Stimulated activated CD4-positive, alpha-beta T cell treated with anti-CD3 and anti-CD28 coated beads, Interleukin-2, amount 100 ng/mL, for 48 hours (primary cell): ENCODE measurements at regions not wholly inside any gene's neighbourhood (a gene's known extent, or its start where the extent isn't known, plus 50 kb on each side); places are given as distances from the start of the nearest gene placed in this dataset.
"Not testable (repeated sequence)": the region's sequence is repeated elsewhere in the genome, so short reads cannot be mapped to it uniquely, and the experiment has no call there.

Experiments used
- DNase-seq, 2 donors: peaks; one replicate each; pipeline ENCODE4 v3.0.0-alpha.2; 2020

DNA sequence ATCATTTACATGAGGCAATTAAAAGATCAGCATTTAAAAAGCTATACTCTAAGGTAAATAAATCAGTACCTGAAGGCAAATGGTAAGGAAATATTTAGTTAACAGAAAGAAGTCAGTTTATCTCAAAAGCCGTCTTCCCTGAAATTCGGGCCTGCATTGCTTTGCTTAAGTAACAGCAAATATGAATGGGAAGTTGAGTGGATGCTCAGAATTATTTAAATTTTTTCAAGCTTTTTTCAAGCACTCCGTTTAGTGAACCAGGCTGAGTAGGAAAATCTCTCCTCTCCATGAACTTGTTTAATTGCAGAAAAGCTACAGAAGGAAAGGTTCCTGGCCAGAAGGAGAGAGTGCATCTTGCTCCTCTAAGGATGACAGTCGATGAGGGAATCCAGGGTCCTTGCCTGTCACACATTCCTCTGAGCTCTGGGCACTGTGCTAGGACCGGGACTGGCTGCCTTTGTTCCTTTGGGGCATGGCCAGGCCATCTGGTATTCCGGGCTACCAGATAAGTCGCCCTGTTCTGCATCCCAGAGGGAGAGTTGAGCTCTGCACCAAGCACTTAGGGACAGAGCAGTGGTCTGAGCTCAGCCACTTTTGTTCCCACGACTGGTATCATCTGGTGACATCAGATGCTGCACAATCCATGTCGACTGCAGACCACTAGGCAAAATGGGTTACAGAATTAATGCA is 77.6 kb downstream of the RIN2 start:
- no peak for DNase-seq

DNA sequence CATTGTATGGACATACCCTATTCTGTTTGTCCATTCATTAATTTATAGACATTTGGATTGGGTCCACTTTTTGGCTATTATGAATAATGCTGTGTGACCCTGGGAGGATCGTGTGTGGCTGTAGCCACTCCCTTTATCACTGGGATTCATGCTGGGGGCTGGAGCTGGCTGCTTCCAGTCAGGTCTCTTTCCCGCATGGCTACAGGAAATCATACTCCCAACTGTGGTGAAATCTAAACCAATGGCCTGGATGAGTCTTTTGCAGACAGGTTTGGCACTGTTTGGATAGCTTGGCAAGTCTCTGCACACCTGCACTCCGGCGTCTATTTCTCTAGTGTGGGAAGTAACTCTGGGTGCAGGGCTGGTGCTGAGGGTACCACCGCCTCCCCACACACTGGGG is 80.4 kb downstream of the RIN2 start:
- no peak for DNase-seq

DNA sequence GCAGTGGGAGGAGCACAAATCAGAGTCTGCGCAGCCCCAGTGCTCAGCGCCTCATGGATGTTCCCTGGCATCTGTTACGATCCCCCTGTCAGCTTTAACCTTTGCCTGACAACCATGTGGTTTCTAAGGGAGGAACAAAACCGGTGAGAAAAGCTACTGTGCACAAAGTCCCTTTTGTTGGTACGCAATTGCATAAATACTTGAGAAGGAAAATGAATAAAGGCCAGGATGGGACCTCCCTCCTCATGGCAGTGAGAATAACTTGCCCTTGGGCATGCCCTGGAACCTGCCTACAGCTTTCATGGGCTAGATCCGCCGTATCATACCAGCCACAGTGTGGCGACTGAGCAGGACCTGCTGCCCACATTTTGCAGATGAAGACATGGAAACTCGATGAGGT is 81.0 kb downstream of the RIN2 start:
- DNase-seq: no peak

DNA sequence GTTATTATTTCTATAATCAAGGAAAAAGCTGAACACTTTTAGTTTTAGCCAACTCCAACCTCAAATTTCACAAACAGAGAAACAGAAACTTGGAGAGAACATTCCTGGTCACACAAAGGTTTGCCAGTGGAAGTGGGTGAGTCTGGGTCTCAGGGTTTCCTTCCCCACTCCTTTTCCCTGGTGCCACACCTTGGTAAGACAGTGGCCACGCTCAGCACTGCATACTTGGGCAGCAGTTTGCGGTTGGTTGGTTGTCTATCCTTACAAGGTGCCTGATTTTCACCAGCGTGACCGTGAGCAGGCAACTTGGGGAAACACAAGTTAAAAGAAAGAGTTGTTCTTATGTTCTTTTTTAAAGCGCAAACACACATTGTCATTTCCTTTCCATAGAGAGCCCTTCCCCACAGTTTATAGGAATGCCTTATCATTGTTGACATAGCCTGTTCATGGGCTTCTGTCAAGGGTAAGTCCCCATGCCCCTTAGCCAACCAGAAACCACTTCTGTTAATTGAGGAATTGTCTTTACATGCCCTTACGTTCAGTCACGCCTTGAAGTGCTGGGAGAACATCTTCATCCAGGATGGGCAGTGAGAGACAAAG is 82.2 kb downstream of the RIN2 start:
- no peak for DNase-seq

DNA sequence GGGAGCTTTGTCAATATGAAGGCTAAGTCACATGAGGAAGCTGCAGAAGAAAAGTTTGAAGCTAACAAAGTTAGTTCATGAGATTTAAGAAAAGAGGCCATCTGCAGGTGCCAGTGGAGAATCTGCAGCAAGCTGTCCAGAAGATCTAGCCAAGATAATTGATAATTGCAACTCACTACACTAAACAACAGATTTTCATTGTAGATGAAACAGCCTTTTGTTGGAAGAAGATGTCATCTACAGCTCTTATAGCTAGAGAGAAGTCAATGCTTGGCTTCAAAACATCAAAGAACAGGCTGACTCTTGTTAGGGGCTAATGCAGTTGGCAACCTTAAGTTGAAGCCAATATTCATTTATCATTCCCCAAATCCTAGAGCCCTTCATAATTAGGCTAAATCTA is 83.7 kb downstream of the RIN2 start:
- no peak for DNase-seq

DNA sequence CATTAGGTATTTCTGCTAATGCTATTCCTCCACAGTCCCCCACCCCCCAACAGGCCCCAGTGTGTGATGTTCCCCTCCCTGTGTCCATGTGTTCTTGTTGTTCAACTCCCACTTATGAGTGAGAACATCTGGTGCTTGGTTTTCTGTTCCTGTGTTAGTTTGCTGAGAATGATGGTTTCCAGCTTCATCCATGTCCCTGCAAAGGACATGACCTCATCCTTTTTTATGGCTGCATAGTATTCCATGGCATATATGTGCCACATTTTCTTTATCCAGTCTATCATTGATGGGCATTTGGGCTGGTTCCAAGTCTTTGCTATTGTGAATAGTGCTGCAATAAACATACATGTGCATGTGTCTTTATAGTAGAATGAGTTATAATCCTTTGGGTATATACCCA is 86.8 kb downstream of the RIN2 start:
- not testable (repeated sequence) for DNase-seq

DNA sequence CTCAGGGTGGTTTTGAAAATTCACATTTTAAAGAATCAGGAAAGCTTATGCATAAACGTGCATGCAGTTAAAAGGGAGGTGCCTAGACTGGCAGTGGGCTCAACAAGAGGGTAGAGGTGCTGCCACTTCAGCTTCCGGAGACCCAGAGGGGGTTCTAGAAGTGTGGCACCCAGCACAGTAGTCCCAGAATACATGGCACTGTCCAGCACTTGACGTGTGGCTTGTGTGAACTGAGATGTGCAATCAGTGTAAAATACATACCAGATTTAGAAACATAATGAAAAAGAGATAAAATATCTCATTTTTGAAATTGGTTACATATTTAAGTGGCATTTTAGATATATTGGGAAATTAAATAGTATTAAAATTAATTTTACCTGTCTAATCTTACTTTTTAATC is 89.3 kb downstream of the RIN2 start:
- DNase-seq: no peak

DNA sequence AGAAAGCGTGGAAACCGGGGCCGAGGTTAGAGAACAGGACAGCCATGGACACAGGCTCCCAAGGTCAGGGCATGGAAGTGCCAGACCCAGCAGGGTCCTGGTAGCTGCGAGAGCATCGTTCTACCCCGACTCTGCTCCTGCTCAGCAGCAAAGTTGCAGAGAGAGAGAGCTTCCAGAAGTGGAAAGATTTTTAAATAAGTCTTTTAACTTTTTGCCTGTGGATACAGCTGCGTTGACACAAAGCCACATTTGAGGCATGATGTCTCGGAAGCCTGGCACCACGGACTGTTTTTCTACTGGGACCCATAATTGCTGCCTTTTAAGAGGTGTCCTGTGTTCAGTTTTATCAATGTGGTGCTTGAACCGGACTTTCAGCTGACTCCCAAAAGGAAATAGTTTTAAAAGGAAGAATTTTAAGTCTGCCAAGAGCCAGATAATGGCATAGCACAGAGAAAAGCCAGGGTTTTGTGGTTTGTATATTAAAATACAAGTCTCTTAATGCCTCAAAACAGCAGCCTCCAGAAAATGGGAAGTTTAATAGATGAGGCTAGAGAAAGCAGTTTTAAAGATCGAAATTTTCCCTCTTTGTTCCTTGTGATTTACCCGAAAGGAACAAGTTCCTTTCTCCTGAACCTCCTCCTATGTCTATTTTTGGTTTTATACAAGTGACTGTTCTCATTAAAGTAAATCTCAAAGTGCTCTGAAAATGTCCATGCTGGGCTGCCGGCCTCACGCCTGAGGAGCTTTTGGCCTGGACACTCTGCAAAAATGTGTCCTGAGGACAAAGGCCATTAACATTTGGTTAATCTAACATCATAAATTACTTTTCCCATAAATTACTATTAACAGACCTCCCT is 91.5 kb downstream of the RIN2 start:
- no peak for DNase-seq

DNA sequence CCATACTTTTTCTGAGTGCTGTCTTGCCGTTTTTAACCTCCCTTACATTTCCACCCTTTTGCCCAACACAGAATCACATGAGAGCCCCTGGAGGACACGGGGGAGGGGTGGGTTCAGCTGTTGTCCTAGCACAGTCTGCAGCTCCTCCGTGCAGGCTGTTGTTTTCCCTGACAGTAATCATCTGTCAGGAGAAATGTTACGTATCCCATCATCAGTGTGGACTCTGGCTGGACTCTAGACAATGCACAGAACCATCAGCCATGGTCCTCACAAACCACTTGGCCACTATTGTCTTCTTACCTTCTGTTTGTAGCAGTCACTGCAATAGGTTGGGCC is 92.1 kb downstream of the RIN2 start:
- DNase-seq: no peak

DNA sequence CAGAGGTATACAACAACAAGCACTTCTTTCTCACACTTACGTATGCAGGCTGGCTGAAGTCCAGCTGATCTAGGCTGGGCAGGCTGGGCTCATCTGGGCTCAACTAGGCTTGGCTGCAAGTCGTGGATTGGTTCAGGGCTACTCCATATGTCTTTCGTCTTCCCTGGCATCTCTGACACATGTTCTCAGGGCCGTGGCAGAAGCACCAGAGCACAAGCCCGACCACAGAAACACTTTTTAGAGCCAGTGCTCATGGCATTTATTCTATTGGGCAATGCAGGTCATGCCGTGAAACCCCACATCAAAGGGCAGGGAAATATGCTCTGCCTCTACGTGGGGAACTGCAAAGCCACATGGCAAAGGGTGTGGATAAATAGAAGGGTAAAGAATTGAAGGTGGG is 93.8 kb downstream of the RIN2 start:
- DNase-seq: no peak

DNA sequence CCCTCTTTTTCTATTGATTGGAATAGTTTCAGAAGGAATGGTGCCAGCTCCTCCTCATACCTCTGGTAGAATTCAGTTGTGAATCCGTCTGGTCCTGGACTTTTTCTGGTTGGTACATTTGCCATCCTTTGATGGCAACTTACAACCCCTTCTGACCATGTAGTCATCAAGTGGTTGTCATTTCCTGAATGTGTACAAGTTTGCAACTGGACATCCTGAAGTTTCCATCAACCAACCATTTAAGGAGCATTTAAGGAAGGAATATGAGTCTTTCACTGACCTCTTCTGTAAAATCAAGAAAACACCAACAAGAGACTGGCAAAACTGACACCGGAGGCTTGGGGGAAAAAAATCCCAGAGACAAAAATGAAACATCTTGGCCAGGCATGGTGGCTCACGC is 97.4 kb downstream of the RIN2 start:
- no peak for DNase-seq

DNA sequence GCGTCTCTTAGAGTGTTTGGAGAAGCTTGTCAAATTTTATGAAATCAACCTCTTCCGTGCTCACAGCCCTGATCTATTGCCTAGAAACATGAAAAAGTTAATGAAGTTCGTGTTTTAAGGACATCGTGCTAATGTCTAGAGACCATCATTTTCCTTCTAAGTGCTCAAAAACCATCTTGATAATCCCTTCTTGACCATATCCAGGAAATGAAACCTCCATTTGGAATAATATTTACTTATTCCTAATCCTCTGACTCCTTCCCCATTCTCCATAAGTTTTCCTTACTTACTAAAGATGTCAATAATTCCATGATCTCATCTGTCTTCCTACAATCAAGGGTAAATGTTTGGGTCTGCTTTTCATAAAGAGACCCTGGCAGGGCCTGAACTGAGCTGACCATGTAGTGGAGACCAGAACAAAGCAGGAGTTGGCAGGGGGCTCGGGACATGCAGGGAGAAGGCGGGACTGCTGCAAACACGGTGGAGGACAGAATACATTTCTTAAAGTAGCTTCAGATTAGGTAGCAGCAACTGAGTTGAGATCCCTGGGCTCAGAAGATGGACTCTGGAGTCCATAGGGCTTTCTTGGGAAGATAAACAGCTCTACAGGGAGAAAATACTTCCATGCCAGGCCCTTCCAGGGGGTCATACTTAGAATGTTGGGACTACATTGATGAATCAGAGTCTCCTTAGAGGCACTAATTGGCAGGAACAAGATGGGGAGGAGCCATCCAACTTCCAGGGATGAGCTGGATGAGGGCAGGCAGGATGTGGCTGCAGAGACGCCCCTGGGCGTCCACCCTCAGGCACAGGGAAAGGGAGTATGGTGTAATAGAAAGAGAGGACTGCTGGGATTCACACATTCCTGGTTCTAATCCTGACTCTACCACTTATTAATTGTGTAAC is 100.7 kb downstream of the RIN2 start:
- DNase-seq: no peak

DNA sequence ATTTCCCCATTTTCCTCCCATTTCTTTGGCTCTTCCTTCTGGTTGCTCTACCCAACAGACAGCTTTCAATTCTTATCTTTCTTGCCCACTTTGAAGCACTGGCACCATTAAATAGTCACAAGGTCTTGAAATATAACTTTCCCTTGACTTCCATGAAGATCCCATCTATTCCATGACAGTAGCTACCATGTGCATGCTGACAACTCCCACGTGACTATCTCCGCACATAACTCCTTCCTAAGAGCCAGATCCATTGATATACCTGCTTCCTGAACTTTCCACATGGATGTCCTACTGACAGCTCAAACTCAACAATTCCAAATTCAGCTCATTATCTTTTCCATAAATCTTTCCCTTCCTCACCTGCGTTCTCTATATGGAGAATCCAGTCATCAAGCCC is 101.4 kb downstream of the RIN2 start:
- no peak for DNase-seq

DNA sequence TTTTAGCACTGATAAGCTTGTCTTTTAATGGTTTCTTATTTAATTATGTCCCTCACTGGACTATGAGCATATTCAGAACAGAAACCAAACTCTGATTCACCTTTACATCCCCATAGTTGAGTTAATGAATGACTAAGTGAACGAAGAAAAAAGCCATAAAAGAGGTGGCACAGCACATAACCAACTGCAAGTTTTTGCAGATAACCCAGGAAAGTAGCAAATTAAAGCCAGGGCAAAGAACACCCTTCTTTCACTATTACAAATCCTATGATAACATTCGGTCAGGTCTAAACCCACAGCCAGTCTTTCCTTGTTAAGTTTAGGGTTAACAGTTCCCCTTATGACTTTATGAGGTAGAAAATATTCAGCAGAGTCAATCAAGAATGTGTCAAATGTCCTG is 102.7 kb downstream of the RIN2 start:
- DNase-seq: no peak

DNA sequence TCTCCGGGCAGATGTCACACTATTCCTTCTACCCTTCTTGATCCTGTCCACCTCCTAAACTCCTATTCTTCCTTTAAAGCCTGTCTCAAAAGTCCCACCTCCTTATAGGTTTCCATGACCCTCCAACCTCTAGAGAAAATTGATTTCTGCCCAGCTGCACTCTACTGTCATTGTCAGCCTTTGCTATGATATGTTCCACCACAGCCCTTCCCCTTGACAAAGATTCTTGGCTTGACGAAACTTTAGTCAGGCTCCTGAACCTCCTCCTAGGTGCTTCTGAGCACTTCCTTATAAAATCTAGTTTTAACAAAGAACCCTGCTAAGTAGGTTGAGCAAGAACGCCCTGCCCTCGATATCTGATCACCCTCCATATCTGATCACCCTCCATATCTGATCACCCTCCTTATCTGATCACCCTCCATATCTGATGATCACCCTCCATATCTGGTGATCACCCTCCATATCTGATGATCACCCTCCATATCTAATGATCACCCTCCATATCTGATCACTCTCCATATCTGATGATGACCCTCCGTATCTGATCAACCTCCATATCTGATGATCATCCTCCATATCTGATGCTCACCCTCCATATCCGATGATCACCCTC is 103.2 kb downstream of the RIN2 start:
- DNase-seq: no peak

DNA sequence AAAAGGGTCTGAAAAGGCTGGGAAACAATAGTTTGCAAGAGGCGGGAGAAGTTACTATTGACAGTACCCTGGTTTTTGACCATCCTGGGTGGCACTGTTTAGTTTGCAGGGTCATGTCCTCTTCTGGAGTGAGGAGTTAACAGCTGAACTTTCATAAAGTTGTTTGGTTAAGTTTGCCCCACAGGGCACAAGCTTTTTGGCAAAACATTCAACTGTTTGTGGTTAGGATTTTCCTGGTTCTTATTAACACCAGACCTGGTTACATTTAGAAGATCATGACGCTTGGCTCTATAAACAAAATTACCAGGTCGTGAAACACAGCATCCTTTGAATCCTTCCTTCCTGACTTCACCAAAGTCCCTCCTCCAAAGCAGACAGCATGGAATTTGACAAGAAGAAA is 106.1 kb downstream of the RIN2 start:
- DNase-seq: no peak

DNA sequence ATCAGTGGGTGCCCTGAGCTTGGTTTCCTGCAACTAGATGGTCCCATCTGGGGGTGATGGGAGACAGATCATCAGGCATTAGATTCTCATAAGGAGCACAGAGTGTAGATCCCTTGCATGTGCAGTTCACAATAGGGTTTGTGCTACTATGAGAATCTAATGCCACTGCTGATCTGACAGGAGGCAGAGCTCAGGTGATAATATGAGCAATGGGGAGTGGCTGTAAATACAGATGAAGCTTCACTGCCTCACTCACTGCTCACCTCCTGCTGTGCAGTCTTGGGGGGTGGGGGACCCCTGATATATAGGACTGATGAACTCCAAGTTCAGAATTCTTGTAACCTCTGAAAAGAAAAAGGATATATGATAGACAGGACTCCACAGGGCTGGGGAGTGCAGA is 108.0 kb downstream of the RIN2 start:
- DNase-seq: no peak

DNA sequence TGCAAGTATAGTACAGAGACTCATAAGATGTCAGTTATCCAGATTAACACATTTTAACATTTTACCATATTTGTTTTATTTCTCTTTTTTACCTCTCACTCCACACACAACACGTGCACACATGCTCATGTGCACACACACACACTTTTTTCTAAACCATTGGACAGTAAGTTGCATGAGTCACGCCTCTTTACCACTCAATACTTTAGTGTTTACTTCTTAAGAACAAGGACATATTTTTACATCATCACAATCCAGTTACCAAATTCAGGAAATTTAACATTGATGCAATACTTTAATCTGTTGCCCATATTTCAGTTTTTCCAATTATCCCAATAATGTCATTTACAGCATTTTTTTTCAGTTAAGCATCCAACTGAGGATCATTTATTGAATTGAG is 109.0 kb downstream of the RIN2 start:
- DNase-seq: no peak

DNA sequence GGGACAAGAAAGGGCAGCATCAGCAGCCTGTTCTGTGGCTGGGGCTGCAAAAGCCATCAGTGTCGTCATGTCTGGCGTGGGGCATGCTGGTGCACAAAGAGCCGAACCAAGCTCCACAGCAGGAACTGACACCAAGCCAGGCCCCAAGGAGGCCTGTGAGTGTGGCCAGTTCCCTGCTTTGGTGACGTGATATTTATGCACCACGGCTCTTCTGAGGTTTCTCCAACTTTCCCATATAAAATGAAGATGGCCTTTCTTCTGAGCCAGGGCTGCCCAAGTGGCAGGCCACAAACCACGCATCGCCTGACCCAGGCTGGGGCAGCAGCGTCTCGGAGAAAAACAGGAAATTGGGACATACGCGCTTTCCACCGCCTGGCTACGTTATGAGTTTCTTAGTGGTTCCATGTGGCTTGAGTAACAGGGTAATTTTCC is 109.9 kb downstream of the RIN2 start:
- no peak for DNase-seq

DNA sequence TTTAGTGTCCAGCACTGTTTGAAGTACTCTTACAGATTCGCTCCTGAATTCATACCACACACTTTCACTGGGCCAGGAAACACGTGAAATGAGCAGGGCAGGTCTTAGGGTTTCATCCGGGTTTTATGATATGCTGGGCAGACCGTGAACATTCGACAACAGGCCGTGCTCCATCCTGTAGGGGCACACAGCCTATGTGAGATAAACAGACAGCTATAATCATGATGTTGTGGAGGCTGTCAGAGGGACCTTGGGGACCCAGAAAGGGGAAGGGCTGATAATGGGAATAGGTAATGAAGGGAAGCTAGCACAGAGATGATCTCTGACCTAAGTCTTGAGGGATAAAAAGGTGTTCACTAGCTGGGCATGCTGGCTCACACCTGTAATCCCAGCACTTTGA is 110.4 kb downstream of the RIN2 start:
- DNase-seq: no peak

DNA sequence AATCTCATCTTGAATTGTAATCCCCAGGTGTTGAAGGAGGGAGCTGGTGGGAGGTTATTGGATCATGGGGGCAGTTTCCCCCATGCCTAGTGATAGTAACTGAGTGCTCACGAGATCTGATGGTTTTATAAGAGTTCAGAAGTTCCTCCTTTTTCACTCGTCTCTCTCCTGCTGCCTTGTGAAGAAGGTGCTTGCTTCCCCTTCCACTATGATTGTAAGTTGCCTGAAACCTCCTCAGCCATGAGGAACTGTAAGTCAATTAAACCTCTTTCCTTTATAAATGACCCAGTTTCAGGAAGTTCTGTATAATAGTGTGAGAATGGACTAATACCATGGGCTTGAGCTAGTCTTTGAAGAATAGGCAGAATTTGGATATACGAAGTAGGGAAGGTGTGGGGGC is 113.9 kb downstream of the RIN2 start:
- no peak for DNase-seq

DNA sequence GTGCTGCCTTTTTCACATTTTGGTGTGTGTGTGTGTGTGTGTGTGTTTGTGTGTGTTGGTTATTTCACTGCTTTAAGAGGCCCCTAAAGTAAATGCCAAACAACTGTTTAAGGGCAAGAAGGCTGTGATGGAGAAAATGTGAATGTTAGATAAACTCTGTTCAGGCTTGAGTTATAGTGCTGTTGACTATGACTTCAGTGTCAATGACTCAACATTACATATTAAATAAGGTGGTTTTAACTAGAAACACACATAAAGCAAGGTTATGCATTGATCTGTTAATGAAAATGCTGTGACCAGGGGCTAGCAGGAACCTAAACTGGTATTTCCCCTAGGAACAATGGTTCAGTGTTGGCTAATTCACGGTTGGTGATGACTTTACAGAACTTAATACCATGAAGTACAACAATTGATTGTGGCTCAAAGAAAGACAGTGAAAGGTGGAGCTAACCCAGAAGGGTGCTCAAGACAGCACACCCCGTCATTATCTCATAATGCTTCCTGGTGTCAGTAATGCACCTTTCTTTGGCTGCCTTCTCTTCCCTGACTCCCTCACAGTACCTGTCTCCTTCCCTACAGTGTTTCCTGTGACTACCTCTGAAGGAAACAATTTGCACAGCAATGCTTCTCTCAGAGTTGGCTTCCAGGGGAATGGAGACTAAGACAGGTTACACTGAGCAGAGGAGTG is 116.1 kb downstream of the RIN2 start:
- no peak for DNase-seq
